Effector memory CD8-positive, alpha-beta T cell (primary cell): ENCODE measurements at regions not wholly inside any gene's neighbourhood (a gene's known extent, or its start where the extent isn't known, plus 50 kb on each side); places are given as distances from the start of the nearest gene placed in this dataset.

Source experiments
- ATAC-seq: fragments of 150-1000 bp; cut with Tn5 transposase; replicated peaks from 2 replicates; pipeline ENCODE4 v1.10.0; 2021; ENCODE audit warnings: mild to moderate bottlenecking, moderate library complexity
- DNase-seq, 3 experiments: peaks; one replicate each; pipeline ENCODE4 v3.0.0; 2021
- H3K27ac Mint-ChIP-seq, 2 donors: one replicate each; pipeline ENCODE4 v1.8.0; 2022; ENCODE audit warnings: mild to moderate bottlenecking in 2 of 2, mixed read lengths in 2 of 2, moderate library complexity in 2 of 2
- H3K27me3 Mint-ChIP-seq, 2 donors: one replicate each; pipeline ENCODE4 v1.8.0; 2022; ENCODE audit warnings: mixed read lengths in 2 of 2
- H3K36me3 Mint-ChIP-seq: one replicate; pipeline ENCODE4 v1.8.0; 2022; ENCODE audit warnings: mild to moderate bottlenecking, moderate library complexity, mixed read lengths; ENCODE audit not compliant: insufficient read depth
- H3K4me1 Mint-ChIP-seq, 2 donors: one replicate each; pipeline ENCODE4 v1.8.0; 2022; ENCODE audit warnings: low read depth in 2 of 2, mixed read lengths in 2 of 2
- H3K4me3 Mint-ChIP-seq, 2 donors: one replicate each; pipeline ENCODE4 v1.8.0; 2022; ENCODE audit warnings: mild to moderate bottlenecking in 2 of 2, mixed read lengths in 2 of 2, moderate library complexity in 2 of 2
- H3K9me3 Mint-ChIP-seq, 2 donors: one replicate each; pipeline ENCODE4 v1.8.0; 2022; ENCODE audit warnings: mixed read lengths in 2 of 2

DNA sequence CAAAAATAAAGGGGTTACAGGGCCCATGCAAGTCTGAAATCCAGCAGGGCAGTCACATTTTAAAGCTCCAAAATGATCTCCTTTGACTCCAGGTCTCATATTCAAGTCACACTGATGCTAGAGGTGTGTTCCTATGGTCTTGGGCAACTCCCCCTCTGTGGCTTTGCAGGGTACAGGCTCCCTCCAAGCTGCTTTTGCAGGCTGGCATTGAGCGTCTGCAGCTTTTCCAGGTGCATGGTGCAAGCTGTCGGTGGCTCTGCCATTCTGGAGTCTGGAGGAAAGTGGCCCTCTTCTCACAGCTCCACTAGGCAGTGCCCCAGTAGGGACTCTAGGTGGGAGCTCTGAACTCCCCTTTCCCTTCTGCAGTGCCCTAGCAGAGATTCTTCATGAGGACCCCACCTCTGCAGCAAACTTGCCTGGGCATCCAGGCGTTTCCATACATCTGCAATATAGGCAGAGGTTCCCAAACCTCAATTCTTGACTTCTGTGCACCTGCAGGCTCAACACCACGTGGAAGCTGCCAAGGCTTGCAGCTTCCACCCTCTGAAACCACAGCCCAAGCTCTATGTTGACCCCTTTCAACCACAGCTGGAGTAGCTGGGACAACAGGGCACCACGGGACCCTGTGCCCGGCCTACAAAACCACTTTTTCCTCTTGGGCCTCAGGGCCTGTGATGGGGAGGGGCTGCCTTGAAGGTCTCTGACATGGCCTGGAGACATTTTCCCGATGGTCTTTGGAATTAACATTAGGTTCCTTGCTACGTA lies 80.1 kb upstream of the PLSCR5 start:
- Mint-ChIP-seq H3K4me3 (no peak overlapping the region), H3K36me3 (no peaks in the 10 kb centered on the region), H3K9me3 (peaks cover 0 to 5% of the 10 kb centered on the region in 2 donors), H3K27me3 (no peaks in the 10 kb centered on the region), H3K27ac (no peak overlapping the region), H3K4me1 (no peaks in the 10 kb centered on the region)
- DNase-seq (no peak), ATAC-seq (no peak)

DNA sequence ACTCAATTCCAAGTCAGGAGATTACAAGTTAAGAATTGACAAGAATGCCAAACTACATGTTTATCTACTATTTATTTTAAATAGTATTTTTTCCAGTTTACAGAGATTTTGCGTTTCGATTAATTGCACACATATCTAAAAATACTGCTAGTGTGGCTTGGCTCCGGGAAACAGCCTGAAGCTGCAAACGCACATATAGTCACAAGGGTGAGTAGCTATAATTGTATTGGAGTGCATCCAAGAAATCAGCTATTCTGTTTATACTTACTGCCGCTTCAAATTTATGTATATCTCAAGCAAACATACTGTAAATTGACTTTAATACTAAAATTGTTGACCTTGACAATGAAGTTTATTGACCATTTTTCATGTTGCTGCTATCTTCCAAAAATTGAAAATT lies 77.0 kb upstream of the PLSCR5 start:
- no peaks in the 10 kb centered on the region for H3K4me1 Mint-ChIP-seq
- no peak overlapping the region for H3K27ac Mint-ChIP-seq
- no peak overlapping the region for H3K4me3 Mint-ChIP-seq
- DNase-seq (no peak), ATAC-seq (no peak)
- peaks cover 0 to 3% of the 10 kb centered on the region in 2 donors for H3K9me3 Mint-ChIP-seq
- H3K36me3 Mint-ChIP-seq = no peaks in the 10 kb centered on the region
- no peaks in the 10 kb centered on the region for H3K27me3 Mint-ChIP-seq

DNA sequence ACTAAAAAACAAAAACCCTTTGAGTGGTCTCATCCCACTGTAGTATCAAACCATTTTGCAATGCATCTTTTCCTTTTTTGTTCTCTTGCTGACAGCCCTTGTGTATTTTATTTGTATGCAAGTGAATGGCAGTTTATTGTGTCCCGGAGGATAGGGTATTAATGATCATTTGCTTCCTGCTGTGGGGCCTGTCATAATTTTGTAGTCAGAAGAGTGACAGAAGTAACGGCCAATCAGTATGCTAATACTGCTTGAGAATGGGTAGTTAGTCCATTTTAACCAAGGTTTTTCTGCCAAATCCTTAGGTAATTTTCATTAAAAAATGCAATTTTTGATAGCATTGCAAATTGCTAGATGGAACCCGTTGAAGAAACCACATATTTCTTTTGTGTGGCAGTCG lies 75.5 kb upstream of the PLSCR5 start:
- Mint-ChIP-seq H3K36me3 (no peaks in the 10 kb centered on the region), H3K9me3 (peaks cover 0 to 3% of the 10 kb centered on the region in 2 donors), H3K4me3 (no peak overlapping the region), H3K27ac (no peak overlapping the region), H3K4me1 (no peaks in the 10 kb centered on the region), H3K27me3 (no peaks in the 10 kb centered on the region)
- ATAC-seq (no peak), DNase-seq (no peak)

DNA sequence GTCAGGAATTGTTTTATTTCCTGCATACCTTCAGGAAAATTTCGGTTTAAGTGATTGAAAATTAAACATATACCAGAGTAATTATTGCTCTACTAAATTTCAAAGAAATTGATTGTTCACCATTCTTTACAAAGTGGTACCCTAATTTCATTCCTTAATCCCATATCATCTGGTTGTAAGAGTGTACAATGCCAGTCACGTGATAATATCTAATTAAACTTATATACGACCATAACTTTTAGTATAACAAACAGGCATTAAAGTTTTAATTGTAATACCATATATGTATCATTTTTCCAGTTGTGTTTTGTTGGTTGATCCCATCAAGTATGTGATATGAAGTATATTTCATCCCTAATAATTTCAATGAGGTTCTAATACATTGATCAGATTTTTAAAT lies 74.8 kb upstream of the PLSCR5 start:
- Mint-ChIP-seq H3K4me1 (no peaks in the 10 kb centered on the region), H3K9me3 (peaks cover 0 to 3% of the 10 kb centered on the region in 2 donors), H3K27me3 (no peaks in the 10 kb centered on the region), H3K27ac (no peak overlapping the region), H3K36me3 (no peaks in the 10 kb centered on the region), H3K4me3 (no peak overlapping the region)
- no peak for ATAC-seq
- no peak for DNase-seq

DNA sequence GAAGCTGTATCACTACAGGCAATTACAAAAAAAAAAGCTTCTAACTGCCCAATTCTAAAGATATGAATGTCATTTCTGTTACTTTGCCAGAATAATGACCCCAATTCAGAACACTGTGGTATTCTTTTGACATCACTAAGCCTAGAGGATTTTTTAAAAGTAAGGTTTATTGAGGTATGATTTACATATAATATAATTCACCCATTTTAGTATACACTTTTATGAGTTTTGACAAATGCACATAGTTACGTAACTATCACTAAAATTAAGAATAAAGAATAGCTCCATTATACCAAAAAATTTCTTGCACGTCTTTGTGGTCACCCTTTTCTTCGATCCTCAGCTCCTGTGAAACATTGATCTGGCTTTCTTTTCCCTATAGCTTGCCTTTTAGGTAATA lies 74.0 kb upstream of the PLSCR5 start:
- Mint-ChIP-seq H3K9me3 (peaks cover 0 to 3% of the 10 kb centered on the region in 2 donors), H3K27ac (no peak overlapping the region), H3K4me3 (no peak overlapping the region), H3K36me3 (no peaks in the 10 kb centered on the region), H3K27me3 (no peaks in the 10 kb centered on the region), H3K4me1 (no peaks in the 10 kb centered on the region)
- no peak for DNase-seq
- no peak for ATAC-seq

DNA sequence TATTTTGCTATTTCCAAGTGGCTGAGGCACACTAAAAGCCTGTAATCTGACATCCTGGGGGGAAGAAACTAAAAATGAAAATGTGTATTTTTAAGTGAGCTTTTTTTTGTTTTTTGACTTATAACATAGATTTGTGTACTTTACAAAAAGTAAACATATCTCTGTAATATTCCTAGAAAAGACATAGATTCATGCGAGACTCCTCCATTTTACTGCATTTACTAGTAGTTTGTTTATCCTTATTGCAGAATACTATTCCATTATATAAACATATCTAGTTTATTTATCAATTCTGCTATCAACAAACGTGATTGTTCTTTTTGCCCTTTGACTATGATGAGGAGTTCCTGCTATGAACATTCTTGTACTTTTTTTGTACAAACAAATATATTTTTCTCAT lies 67.8 kb upstream of the PLSCR5 start:
- no peaks in the 10 kb centered on the region for H3K36me3 Mint-ChIP-seq
- ATAC-seq = no peak
- no peak overlapping the region for H3K27ac Mint-ChIP-seq
- H3K27me3 Mint-ChIP-seq = no peaks in the 10 kb centered on the region
- no peak overlapping the region for H3K4me3 Mint-ChIP-seq
- no peaks in the 10 kb centered on the region for H3K9me3 Mint-ChIP-seq
- DNase-seq = no peak
- H3K4me1 Mint-ChIP-seq = no peaks in the 10 kb centered on the region

DNA sequence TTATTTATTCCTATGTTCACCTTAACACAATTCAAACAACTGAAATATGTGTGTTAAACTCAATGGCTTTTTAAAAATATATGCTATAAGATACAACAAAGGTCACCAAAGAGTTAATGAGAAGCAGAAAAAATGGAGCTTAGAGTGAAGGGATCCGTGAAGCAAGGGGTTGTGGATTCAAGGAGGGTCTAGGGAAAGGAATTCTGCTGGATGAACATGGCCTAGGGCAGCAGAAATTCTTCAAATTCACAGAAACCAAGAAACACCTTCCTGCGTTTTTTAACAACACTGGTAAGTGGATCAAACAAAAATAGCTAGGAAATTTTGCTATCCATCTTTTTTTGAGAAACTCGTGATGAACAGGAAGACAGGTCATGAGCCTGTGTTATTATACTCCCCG lies 59.3 kb upstream of the PLSCR5 start:
- H3K4me1 Mint-ChIP-seq = no peaks in the 10 kb centered on the region
- H3K9me3 Mint-ChIP-seq = peaks cover 0 to 2% of the 10 kb centered on the region in 2 donors
- ATAC-seq = no peak
- H3K27ac Mint-ChIP-seq = no peak overlapping the region
- no peaks in the 10 kb centered on the region for H3K27me3 Mint-ChIP-seq
- DNase-seq = no peak
- no peak overlapping the region for H3K4me3 Mint-ChIP-seq
- no peaks in the 10 kb centered on the region for H3K36me3 Mint-ChIP-seq

DNA sequence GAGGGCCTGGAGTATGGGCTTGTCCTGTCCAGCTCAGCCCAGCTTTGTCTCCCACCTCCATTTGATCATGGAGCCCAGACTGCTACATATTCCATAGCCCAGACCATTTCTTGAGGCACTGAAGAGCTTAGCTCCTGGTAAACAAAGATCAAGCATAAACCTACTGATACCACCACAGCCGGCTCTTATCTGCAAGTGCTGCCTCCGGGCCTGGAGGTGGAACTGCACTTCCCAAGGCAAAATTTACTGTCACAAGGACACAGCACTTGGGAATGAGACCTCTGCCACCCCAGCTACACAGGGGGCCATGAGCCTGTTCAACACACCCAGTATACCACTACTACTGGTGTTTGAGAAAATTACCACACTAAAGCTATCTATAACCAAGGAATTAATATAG lies 53.7 kb upstream of the PLSCR5 start:
- H3K4me1 Mint-ChIP-seq = no peaks in the 10 kb centered on the region
- ATAC-seq = no peak
- no peak for DNase-seq
- H3K36me3 Mint-ChIP-seq = no peaks in the 10 kb centered on the region
- H3K27ac Mint-ChIP-seq = no peak overlapping the region
- no peaks in the 10 kb centered on the region for H3K27me3 Mint-ChIP-seq
- no peak overlapping the region for H3K4me3 Mint-ChIP-seq
- no peaks in the 10 kb centered on the region for H3K9me3 Mint-ChIP-seq

DNA sequence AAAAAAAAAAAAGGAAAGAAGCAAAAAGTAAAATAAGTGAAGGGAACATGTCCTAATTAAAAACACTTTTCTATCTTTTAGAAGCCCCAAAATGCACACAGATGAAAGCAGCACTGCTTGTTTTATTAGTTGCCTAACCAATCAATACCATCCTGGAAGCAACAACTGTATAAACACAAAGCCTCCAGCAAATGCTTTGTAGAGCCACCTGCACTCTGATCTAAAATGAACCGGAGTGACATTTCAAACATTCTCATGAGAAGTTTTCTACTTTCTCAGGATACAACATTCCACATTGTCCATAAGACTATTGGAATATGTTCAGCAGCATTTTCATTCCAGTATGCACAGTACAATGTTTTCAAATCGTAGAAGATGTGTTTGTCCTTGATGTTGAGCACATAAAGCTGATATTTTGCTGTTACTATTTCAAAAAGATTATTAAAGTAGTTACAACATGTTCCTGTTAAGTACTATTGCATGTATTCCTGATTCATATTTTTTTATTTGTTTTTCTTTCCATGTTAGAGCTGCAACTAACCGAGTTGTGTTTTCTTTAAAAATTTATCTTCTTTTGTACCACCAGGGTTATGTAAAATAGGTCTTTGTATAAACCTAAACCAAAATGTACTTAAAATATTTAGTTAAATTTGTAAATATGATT lies 50.3 kb upstream of the PLSCR5 start:
- ATAC-seq (no peak), DNase-seq (no peak)
- no peaks in the 10 kb centered on the region for H3K9me3 Mint-ChIP-seq
- H3K27me3 Mint-ChIP-seq = no peaks in the 10 kb centered on the region
- H3K27ac Mint-ChIP-seq = no peak overlapping the region
- no peaks in the 10 kb centered on the region for H3K4me1 Mint-ChIP-seq
- no peak overlapping the region for H3K4me3 Mint-ChIP-seq
- no peaks in the 10 kb centered on the region for H3K36me3 Mint-ChIP-seq
